Stimulated activated CD8-positive, alpha-beta memory T cell treated with anti-CD3 and anti-CD28 coated beads, Interleukin-7, amount 100 ng/mL, for 4 hours (primary cell): ENCODE measurements at regions not wholly inside any gene's neighbourhood (a gene's known extent, or its start where the extent isn't known, plus 50 kb on each side); places are given as distances from the start of the nearest gene placed in this dataset.

Source experiments
- DNase-seq, 2 donors: peaks; one replicate each; pipeline ENCODE4 v3.0.0-alpha.2; 2020; ENCODE audit warnings: low read depth in 2 of 2

GRCh38 chr3:147934451-147935180 lies 525.5 kb downstream of the ZIC1 start:
- DNase-seq: no peak

GRCh38 chr3:147937341-147937740 lies 528.2 kb downstream of the ZIC1 start:
- DNase-seq: no peak

- DNase-seq: no peak
These were observed 528.7 kb downstream of the ZIC1 start for GRCh38 chr3:147937891-147938290.

DNA sequence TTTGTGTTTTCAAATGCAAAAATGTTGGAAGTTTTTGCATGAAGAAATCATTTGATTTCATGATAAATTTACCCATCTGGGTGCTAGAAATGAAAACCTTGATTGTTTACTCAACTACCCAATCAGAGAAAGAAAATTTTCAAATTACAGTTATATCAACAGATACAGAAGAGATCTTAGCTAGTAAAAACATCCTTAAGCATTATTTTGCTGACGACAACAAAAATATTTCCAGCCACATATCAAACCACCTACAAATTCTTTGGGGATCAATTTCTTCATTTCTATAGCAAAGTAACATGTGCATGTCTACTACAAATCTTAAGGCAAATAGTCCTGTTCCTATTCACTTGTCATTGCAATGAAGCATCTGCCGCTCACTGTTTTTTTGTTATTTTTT lies 530.3 kb downstream of the ZIC1 start:
- no peak for DNase-seq

DNA sequence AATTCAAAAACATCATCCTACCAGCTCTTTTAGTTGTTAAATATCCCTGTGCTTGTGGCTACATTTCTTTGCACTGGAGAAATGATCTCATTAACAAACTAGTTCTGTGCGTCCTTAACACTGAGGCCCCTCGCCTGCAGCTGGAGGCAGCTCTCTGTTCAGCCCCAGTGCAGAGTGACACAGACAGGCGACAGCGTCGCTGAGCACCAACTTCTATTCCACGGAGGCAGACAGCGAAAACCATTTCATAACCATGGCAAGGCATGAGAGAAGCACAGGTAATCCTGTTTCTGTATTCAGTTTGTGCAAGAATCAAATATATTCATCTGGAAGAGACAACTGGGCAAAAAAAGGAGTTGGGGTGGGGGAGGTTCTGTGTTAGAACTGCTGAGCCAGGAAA lies 530.7 kb downstream of the ZIC1 start:
- DNase-seq: no peak

- no peak for DNase-seq
These were observed 531.4 kb downstream of the ZIC1 start for GRCh38 chr3:147940405-147941193.

GRCh38 chr3:147941969-147942368 lies 532.8 kb downstream of the ZIC1 start:
- DNase-seq: no peak

DNA sequence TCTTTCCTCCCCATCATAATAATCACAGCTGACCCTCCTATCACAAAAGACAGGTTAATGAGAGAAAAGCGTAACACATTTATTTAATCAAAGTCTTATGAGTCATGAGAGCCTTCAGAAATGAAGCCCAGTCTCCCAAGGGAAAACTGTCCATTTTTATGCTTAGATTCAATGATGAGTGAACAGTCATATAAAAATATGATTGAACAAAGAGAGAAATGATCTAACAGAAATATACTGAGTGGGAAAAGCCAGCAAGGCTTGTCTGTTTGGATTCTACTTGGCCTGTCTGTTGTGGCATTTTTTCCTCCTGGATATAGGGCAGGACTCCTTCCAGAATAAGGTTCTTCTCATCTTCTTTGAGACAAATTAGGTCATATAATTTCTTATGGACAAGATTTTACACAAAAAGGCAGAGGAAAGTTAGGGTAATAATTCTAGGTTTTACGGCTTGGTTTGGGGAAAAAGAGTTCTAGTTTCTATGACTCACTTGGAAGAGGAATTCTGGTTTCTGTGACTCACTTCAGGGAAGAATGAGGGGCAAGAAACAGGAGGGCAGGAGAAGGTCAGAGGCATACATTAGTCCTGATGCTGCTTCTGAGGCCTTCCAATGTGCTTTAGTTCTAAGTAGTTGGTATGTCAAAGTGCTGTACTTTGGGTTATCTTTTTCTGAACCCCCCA lies 534.2 kb downstream of the ZIC1 start:
- no peak for DNase-seq

DNA sequence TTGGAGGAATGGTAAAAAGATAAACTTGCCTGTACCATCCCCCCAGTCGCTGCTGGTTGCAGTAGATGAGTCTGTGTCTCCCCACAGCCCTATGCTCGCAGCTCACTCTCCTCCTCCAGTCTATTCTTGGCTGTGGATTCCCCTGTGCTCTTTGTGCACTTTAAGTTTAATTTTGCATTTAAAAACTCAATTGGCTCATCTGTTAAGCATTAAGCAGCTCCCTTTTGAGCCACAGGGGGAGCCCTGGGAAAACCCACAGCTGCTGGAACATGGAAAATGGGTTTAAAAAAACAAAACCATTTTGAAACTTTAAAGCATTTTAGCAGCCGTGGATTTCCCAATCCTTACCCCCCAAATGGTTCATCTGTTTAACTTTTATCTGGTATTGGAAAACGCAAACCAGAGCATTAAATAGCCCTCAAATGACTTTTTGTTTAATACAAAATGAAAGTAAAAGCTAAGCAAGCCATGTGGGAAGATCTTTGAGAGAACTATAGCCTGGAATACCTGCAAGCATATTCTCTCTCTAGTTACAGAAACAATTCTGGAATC lies 536.9 kb downstream of the ZIC1 start:
- DNase-seq: no peak

DNA sequence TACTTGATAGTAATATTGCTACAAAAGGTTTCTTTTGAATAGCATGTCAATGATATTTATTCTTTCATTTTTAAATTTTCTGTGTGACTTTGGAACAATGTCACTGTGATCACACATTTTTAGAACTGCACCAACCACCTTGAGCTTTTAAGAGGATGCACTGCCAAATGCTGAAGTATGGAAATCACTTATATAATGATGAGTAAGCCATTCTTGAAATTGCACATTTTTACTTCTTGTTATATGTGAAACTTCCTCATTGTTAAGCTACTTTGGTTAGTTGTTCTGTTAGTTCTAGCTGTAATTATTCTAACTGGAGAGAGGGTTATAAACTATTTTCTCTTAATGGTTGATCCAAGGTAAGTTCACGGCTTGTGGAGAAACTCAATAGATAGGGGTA lies 547.5 kb downstream of the ZIC1 start:
- no peak for DNase-seq

DNA sequence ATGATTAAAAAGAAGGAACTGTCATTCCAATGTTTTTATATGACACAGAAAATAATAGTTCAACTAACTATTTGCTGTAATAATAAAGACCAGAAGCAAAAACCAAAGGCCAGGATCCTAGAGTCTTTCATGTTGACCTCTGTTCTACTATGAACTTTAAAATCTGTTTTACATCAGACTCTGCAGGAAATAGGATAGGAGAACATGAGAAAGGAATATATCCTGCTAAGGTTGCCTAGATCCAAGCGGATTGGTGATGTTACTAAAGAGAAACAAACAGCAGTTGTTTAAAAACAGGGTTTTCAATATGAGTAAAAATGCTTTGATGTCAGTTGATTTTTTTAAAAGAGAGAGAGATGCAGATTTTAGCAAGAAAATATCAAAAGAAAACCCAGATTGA lies 549.6 kb downstream of the ZIC1 start:
- no peak for DNase-seq

- no peak for DNase-seq
These were observed 551.6 kb downstream of the ZIC1 start for GRCh38 chr3:147960786-147961185.

GRCh38 chr3:147962408-147963164 lies 553.4 kb downstream of the ZIC1 start:
- no peak for DNase-seq

DNA sequence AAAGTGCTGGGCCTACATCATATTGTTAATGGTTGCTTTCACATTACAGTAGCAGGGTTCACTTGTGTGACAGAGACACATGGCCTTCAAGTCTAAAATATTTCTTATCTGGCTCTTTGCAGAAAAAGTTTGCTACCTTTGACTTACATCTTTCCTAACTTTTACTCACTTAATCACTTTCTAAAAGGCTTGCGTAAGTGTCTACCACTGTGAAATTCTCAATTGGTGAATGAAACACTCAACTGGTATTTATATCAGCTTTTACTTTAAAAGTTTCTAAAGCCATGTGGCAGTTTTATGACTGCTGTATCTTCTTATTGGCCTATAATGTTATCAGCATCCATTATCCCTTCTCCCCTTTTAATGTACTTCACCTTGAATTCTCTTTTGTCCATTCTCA lies 554.5 kb downstream of the ZIC1 start:
- no peak for DNase-seq

DNA sequence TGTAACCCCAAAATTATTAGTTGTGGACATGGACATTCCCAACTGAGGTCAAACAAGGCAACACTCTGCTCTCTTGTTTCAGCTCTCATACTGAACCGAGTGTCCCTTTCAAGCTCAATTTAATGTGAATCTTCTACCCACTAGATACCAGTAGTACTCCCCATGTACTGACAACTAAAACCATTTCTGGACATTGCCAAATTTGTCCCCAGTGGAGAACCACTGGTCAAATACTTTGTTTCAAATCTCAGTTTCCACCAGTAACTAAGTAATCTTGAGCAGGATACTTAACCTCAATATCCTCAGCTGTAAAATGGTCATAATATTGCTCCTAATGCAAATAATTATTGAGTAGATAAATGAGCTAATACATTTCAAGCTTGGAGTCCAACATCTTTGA lies 566.0 kb downstream of the ZIC1 start:
- no peak for DNase-seq

DNA sequence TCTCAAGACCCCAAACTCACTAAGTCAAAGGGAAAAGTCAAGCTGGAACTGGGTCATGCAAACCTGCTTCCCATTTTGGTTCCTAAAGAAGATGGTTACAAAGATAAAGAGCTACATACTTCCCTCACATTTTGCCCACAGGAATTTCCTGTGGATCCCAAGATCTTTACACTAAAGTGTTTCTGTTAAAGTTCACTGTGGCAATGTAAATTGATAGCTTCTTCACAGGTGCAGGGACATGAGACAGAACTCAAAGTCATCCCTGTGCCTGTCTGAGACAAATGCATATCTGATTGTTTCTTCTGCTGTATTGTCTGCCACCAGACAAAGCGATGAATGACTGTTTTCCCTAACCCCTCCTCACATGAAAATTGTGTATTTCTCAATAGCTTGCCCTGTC lies 567.8 kb downstream of the ZIC1 start:
- DNase-seq: no peak

- DNase-seq: no peak
These were observed 578.4 kb downstream of the ZIC1 start for GRCh38 chr3:147987549-147987948.

- no peak for DNase-seq
These were observed 580.2 kb downstream of the ZIC1 start for GRCh38 chr3:147989344-147989743.

DNA sequence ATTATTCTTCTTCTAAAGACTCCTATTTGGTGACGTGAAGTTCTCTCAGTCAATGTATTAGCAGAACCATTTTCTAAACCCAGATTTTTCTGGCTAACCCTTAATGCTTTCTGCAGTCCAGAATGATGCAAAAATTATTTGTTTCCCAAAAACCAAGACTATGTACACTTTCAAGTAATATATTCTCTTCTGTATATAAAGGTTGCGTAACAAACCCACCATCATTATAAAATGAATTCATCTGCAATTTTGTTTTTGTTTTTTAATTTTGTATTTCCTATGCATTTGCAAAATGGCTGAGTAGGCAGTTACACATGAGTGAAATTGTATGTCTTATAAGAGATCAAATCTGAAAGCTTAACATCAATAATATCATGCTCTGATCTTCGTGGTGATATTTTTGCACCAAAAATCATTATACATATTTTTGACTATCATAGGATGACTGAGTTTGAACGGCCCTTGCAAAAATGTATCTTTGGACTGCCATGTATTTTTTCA lies 593.6 kb downstream of the ZIC1 start:
- no peak for DNase-seq

DNA sequence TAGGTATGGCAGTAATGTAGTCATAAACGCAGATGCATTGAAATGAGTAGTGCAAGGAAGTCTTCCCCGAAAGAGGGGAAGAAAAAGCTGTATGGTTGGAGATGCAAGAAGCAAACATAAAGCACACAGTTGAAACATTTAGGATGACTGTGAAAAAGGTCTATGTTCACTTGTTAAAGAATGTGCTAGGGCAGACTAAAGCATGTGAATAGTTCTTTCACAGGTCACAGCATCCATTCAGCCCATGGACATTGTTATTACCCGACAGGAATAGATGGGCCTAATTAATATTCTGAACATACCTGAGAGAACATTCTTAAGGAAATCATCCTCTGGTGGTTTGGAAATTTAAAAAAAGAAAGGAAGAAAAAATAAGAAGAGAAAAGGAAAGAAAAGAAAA lies 595.2 kb downstream of the ZIC1 start:
- no peak for DNase-seq

DNA sequence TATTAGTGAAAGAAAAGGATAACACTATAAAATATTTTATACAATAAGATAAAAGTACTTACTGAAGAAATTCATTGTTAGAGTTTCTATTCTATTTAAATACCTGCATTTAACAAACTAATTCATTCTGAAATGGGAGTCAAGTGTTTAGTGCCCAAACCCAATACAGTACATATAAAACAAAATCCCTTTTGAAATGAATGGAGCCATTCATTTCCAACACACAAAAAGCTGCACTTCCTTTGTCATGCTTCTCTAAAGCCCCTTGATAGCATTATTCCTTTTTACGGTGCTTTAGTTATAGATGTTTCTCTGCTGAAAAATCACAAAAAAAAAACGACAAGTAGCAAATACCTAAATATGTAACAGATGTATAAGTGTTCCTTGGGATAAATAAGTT lies 596.3 kb downstream of the ZIC1 start:
- DNase-seq: no peak

- DNase-seq: no peak
These were observed 597.3 kb downstream of the ZIC1 start for GRCh38 chr3:148006508-148006907.
